Transverse colon (tissue), 4 donors: ENCODE measurements at regions not wholly inside any gene's neighbourhood (a gene's known extent, or its start where the extent isn't known, plus 50 kb on each side); places are given as distances from the start of the nearest gene placed in this dataset.

Experiments used
- POLR2A ChIP-seq: fragments of 450-650 bp; IDR thresholded peaks from one replicate; pipeline ENCODE4 v1.6.1; 2016; ENCODE audit warnings: antibody characterized with exemption, mild to moderate bottlenecking, moderate library complexity
- POLR2AphosphoS5 ChIP-seq, 3 donors: sonication (generic); formaldehyde crosslinking; IDR thresholded peaks; one replicate each; pipeline ENCODE4 v1.6.1; 2016; ENCODE audit warnings: antibody characterized with exemption in 3 of 3
- TF ChIP-seq, protein P1 (sequence below), 5 experiments: fragments of 200-600 bp in 3 of 5; fragments of 450-650 bp in 2 of 5; sonication (generic) in 3 of 5; IDR thresholded peaks; 1 replicate in 2 of 5; 2 replicates in 3 of 5; pipeline ENCODE4 v1.5.1; 2016 to 2017; ENCODE audit warnings: antibody characterized with exemption in 5 of 5, inconsistent platforms in 3 of 5, mild to moderate bottlenecking in 2 of 5, moderate library complexity in 1 of 5

DNA sequence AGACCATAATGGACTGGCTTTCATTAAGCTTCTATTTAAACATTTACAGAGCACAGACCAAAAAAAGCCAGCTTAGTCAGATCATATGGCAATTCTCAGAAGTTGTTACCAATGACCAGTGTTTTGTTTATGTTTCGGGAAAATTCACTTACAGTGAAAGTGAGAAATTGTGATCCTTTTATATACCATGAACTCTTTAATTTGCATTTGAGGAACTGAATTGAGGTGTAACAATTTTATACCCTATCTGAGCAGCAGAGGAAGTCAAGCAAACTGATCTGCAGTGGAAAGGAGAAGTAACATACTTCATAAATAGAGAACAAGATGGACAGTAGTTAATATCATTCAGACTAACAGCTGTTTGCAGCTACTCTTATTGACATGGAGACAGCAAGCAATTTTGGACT, 97.1 kb downstream of the TMA16 start:
- TF ChIP-seq, protein P1, sequence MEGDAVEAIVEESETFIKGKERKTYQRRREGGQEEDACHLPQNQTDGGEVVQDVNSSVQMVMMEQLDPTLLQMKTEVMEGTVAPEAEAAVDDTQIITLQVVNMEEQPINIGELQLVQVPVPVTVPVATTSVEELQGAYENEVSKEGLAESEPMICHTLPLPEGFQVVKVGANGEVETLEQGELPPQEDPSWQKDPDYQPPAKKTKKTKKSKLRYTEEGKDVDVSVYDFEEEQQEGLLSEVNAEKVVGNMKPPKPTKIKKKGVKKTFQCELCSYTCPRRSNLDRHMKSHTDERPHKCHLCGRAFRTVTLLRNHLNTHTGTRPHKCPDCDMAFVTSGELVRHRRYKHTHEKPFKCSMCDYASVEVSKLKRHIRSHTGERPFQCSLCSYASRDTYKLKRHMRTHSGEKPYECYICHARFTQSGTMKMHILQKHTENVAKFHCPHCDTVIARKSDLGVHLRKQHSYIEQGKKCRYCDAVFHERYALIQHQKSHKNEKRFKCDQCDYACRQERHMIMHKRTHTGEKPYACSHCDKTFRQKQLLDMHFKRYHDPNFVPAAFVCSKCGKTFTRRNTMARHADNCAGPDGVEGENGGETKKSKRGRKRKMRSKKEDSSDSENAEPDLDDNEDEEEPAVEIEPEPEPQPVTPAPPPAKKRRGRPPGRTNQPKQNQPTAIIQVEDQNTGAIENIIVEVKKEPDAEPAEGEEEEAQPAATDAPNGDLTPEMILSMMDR (IDR thresholded peaks at IDR 0.05) = no peak
- no peak for TF ChIP-seq POLR2A
- no peak for TF ChIP-seq POLR2AphosphoS5 (IDR thresholded peaks at IDR 0.05)
